SKM-1 (cell line): ENCODE measurements at regions not wholly inside any gene's neighbourhood (a gene's known extent, or its start where the extent isn't known, plus 50 kb on each side); places are given as distances from the start of the nearest gene placed in this dataset.
A peak's percentile ranks its signal among the peaks of the same experiment; 100 is the strongest.
"Not testable (repeated sequence)": the region's sequence is repeated elsewhere in the genome, so short reads cannot be mapped to it uniquely, and the experiment has no call there.

Experiments
- DNase-seq: peaks from one replicate; lab custom pipeline; 2025; ENCODE audit not compliant: unreplicated experiment; lab: John Stamatoyannopoulos, UW

- DNase-seq, result no peak
These were observed 1450.2 kb downstream of the HACE1 start for GRCh38 chr6:103409475-103409874.

GRCh38 chr6:103405321-103405720, 1454.4 kb downstream of the HACE1 start:
- DNase-seq, result no peak

- DNase-seq, result no peak
These were observed 1454.9 kb downstream of the HACE1 start for GRCh38 chr6:103404799-103405198.

- no peak for DNase-seq
These were observed 1463.0 kb downstream of the HACE1 start for GRCh38 chr6:103396768-103397167.

GRCh38 chr6:103379272-103379671, 1480.4 kb downstream of the HACE1 start:
- no peak for DNase-seq

- no peak for DNase-seq
These were observed 1492.5 kb downstream of the HACE1 start for GRCh38 chr6:103367212-103367611.

- no peak for DNase-seq
These were observed 1503.2 kb downstream of the HACE1 start for GRCh38 chr6:103356531-103356930.

- DNase-seq, result no peak
These were observed 1515.1 kb downstream of the HACE1 start for GRCh38 chr6:103344554-103345163.

GRCh38 chr6:103335412-103335811, 1524.3 kb downstream of the HACE1 start:
- no peak for DNase-seq

GRCh38 chr6:103326760-103327757, 1532.7 kb downstream of the HACE1 start:
- DNase-seq, result no peak

- no peak for DNase-seq
These were observed 1546.3 kb downstream of the HACE1 start for GRCh38 chr6:103313432-103313831.

- DNase-seq, result not testable (repeated sequence)
These were observed 1565.3 kb downstream of the HACE1 start for GRCh38 chr6:103294376-103294775.

GRCh38 chr6:103284835-103285234, 1574.9 kb downstream of the HACE1 start:
- DNase-seq, result no peak

GRCh38 chr6:103280417-103280816, 1579.3 kb downstream of the HACE1 start:
- no peak for DNase-seq

GRCh38 chr6:103277936-103278335, 1581.8 kb downstream of the HACE1 start:
- no peak for DNase-seq

- peak; percentile 47 for DNase-seq
These were observed 1586.7 kb downstream of the HACE1 start for GRCh38 chr6:103273048-103273447.

GRCh38 chr6:103269581-103269980, 1590.1 kb downstream of the HACE1 start:
- DNase-seq, result no peak

GRCh38 chr6:103268335-103268734, 1591.4 kb downstream of the HACE1 start:
- no peak for DNase-seq

GRCh38 chr6:103264020-103264419, 1595.7 kb downstream of the HACE1 start:
- DNase-seq, result no peak

GRCh38 chr6:103255132-103255531, 1604.6 kb downstream of the HACE1 start:
- no peak for DNase-seq

GRCh38 chr6:103236923-103237322, 1622.8 kb downstream of the HACE1 start:
- no peak for DNase-seq

- DNase-seq, result no peak
These were observed 1628.5 kb downstream of the HACE1 start for GRCh38 chr6:103231181-103231580.
